Epithelial cell of proximal tubule (primary cell): ENCODE measurements at regions not wholly inside any gene's neighbourhood (a gene's known extent, or its start where the extent isn't known, plus 50 kb on each side); places are given as distances from the start of the nearest gene placed in this dataset.

Source experiments
- DNase-seq: peaks from one replicate; pipeline ENCODE4 v3.0.0-alpha.2; 2011; ENCODE audit warnings: low read depth
- H3K4me3 ChIP-seq: 2 replicates; pipeline ENCODE4 v1.5.1; 2011; ENCODE audit warnings: low read depth, mild to moderate bottlenecking, low read length
- TF ChIP-seq, protein P1 (sequence below): conservative IDR thresholded peaks from 2 replicates; pipeline ENCODE4 v1.5.1; 2012; ENCODE audit warnings: low read depth, mild to moderate bottlenecking, low read length

- no peak overlapping the region for H3K4me3 ChIP-seq
- DNase-seq = no peak
- TF ChIP-seq, protein P1, sequence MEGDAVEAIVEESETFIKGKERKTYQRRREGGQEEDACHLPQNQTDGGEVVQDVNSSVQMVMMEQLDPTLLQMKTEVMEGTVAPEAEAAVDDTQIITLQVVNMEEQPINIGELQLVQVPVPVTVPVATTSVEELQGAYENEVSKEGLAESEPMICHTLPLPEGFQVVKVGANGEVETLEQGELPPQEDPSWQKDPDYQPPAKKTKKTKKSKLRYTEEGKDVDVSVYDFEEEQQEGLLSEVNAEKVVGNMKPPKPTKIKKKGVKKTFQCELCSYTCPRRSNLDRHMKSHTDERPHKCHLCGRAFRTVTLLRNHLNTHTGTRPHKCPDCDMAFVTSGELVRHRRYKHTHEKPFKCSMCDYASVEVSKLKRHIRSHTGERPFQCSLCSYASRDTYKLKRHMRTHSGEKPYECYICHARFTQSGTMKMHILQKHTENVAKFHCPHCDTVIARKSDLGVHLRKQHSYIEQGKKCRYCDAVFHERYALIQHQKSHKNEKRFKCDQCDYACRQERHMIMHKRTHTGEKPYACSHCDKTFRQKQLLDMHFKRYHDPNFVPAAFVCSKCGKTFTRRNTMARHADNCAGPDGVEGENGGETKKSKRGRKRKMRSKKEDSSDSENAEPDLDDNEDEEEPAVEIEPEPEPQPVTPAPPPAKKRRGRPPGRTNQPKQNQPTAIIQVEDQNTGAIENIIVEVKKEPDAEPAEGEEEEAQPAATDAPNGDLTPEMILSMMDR = no peak
Observed at GRCh38 chr10:112080231-112080630, 103.3 kb downstream of the GPAM start.

- no peak overlapping the region for H3K4me3 ChIP-seq
- no peak for DNase-seq
- TF ChIP-seq, protein P1 = no peak
Observed at GRCh38 chr10:112082120-112082519, 101.4 kb downstream of the GPAM start.

DNA sequence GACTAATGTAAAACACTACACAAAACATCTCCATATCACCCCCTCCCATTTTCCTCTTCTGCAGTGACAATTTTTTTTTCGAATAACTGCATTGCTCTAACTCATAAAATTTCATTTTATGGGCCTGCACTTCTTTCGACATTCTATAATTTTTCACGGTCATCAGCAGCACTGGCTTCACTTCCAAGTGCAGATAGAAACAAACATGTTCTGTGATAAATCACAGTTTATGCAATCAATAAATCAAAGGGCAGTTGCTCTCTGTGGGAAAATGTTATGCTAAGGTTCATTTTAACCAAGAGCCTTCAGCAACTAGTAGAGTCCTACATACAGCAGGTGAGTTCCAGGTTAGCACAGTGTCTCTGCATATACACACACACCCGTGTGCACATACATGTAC is 100.1 kb downstream of the GPAM start:
- DNase-seq = no peak
- TF ChIP-seq, protein P1 = no peak
- no peak overlapping the region for H3K4me3 ChIP-seq

GRCh38 chr10:112087953-112088456 is 95.6 kb downstream of the GPAM start:
- DNase-seq = no peak
- TF ChIP-seq, protein P1 = no peak
- H3K4me3 ChIP-seq = no peak overlapping the region

GRCh38 chr10:112091703-112092102 is 91.9 kb downstream of the GPAM start:
- no peak for DNase-seq
- TF ChIP-seq, protein P1 = no peak
- H3K4me3 ChIP-seq = no peak overlapping the region

GRCh38 chr10:112092519-112092918 is 91.0 kb downstream of the GPAM start:
- TF ChIP-seq, protein P1 = no peak
- DNase-seq = no peak

DNA sequence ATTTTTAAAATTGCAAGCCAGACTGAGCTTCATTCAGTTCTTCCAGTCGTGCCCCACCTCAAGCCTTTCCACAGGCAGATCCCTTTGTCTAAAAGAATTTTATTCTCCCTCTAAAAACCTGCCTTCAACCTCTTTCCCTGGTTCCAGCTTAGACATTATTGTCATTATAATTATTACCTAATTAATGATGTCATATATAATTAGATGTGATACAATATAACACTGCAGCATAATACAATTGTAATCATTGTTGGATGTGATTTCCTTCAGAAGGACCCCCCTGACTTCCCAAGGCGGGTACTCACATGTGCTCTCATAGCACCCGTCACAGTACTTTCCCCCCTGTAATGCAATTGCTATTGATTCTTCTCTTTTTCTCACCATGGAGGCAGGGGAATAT is 88.6 kb downstream of the GPAM start:
- TF ChIP-seq, protein P1 = no peak
- DNase-seq = no peak
- H3K4me3 ChIP-seq = no peak overlapping the region

More at GRCh38 chr10:112092519-112092918, 91.0 kb downstream of the GPAM start:
- no peak overlapping the region for H3K4me3 ChIP-seq
